Hepatic stellate cell (primary cell): ENCODE measurements at regions not wholly inside any gene's neighbourhood (a gene's known extent, or its start where the extent isn't known, plus 50 kb on each side); places are given as distances from the start of the nearest gene placed in this dataset.

ENCODE experiments used
- DNase-seq: peaks from one replicate; pipeline ENCODE4 v3.0.0; 2011; ENCODE audit warnings: low spot score

GRCh38 chr4:31272331-31273061 lies 552.3 kb downstream of the PCDH7 start:
- DNase-seq: no peak

DNA sequence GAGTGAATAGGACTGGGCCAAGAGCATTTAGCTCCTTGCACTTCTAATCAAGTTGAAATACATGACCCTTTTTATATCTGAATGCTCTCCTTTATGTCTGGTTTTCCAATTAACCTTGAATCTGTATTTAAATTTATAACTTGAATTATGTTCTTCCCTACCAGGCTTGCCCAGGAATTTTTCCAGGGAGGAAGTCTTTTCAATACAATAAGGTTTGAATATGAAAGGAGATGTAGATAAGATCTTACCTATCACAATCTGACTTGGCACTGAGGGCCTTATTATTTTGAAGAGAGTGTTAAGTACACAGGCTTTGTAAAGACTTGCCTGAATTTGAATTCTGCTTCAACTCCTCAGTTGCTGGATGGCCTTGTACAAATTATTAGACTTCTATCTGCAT lies 555.7 kb downstream of the PCDH7 start:
- DNase-seq: no peak

DNA sequence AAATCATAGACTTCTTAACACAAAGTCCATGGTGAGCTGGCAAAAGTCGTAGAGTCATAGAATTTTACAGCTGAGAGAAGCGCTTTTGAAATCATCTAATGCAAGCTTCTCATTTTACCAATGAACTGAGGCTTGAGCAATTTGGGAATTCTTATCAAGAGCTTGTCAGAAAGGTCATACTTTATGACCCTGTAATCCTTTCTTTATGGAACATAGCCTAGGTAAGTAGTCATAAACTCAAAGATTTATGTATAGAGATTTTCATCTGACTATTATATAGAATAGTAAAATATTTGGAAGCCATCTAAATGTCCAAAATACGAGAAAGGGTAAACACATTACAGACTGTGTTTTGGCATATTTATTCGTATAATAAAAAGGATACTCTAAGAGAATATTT lies 563.5 kb downstream of the PCDH7 start:
- no peak for DNase-seq

DNA sequence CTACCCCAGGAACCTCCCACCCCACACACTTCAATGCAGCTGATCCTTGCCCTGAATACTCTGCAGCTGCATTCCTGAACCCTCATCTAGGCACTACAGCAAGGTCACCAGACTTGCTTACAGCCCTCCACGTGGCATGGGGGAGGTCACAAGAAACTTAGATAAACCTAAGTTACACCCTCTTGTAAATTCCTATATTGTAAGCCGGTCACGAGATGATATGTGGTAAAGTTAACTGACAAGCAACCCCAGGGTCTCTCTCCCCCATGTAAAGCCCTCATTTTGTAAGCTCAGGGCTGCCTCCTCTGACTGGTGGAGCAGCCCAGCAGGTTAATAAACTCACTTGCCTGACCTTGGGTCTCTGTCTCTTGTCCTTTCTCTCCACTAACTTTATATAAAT lies 570.7 kb downstream of the PCDH7 start:
- no peak for DNase-seq

DNA sequence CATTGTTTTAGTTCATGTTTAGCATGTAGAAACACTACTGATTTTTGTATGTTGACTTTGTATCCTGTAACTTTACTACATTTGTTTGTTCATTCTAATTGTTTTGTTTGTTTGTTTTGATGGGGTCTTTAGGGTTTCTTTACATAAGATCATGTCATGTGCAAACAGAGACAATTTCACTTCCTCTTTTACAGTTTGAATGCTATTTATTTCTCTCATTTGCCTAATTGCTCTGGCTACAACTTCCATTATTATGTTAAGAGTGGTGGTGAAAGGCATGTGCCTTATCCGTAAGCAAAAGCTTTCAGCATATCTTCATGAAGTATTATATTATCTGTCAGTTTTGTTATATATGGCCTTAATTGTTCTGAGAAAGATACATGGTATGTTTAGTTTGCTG lies 571.1 kb downstream of the PCDH7 start:
- no peak for DNase-seq

DNA sequence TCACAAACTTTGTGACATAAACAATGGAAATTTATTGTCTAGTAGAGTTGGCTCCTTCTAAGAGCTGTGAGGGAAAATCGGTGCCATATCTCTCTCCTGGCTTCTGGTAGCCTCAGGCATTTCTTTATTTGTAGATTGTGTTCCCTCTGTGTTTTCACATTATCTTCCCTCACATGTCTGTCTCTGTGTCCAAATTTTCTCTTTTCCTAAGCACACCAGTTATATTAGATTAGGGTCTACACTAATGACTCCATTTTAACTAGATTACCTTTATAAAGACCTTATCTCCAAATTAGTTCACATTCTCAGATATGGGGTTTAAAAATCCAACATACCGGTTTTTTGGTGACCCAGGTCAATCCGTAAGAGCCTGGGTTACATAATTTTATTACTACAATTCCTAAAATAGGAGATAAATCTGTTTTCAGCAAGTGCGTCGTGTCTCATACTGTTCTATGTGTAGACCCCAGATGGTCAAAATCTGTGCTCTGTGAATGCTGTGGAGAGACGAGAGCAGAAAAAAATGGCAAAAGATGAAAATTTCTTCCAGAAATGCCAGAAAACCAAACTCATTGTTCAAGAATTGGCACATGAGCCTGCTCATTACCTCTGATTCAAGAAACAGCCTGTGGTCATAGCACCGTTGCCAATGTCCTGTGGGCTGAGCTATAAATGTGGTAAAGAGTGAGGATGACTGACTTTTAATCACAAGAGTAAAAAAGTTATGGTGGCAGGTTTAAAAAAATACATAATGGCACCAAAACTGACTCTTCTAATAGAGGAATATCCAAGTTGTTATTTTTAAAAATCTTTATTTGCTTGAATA lies 574.7 kb downstream of the PCDH7 start:
- DNase-seq: no peak

DNA sequence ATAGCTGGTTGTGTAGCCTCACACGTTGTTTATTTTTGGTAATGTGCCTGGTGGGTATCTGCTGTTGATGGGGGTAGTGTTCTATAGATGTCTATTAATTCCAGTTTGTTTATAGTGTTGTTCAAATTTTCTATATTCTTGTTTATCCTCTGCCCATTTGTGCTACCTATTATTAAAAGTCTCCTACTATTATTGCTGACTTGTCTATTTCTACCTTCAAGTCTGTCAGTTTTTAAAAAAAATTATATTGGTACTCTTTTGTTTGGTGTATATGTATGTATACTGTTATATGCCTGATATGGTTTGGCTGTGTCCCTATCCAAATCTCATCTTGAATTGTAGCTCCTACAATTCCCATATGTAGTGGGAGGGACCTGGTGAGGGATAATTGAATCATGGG lies 578.6 kb downstream of the PCDH7 start:
- no peak for DNase-seq

DNA sequence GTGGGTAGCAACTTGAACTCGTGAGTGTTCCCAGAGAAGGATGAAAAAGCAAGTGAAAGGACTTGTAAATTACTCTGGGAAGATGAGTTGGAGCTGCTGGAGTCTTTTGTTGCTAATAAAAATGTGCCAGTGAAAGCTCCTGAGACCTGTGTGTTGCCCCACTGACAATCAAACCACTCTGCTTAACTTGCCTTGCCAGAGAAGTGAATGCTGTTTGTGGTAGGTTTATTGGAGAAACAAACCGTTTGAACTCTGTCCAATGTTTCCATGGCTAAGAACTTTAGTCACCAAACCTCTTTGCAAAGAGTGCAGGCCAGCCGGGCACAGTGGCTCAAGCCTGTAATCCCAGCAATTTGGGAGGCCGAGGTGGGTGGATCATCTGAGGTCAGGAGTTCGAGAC lies 586.9 kb downstream of the PCDH7 start:
- no peak for DNase-seq

GRCh38 chr4:31324814-31325213 lies 604.6 kb downstream of the PCDH7 start:
- no peak for DNase-seq

DNA sequence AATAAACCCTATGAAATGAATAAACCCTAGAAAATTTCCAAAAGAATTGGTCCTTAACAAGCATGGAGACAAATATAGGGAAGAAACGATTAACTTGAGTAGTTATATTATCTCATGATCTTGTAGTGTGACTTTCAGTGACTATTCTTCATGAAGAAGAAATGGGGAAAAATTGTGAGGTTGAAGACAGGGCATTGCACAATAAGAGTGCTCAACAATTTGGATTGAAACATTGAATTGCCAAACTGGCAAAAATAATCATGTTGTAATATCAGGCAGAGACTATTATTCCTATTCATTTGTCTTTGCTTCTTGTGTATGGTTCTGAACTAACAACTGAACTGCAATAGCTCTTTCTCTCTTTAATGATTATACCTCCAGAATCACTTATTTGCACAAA lies 605.1 kb downstream of the PCDH7 start:
- no peak for DNase-seq

DNA sequence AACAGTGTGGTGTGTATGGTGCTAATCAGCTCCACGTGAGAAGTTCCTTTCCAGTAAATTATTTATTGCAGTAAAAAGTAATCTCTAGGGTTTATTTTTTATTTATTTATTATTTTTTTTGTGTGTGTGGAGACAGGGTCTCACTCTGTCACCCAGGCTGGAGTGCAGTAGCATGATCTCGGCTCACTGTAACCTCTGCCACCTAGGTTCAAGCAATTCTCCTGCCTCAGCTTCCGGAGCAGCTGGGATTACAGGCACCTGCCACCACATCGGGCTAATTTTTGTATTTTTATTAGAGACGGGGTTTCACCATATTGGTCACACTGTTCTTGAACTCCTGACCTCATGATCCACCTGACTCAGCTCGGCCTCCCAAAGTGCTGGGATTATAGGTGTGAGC lies 606.9 kb downstream of the PCDH7 start:
- no peak for DNase-seq

GRCh38 chr4:31328932-31329331 lies 608.8 kb downstream of the PCDH7 start:
- no peak for DNase-seq

GRCh38 chr4:31334086-31334910 lies 614.1 kb downstream of the PCDH7 start:
- DNase-seq: no peak

- DNase-seq: no peak
These were observed 617.8 kb downstream of the PCDH7 start for GRCh38 chr4:31338000-31338399.

DNA sequence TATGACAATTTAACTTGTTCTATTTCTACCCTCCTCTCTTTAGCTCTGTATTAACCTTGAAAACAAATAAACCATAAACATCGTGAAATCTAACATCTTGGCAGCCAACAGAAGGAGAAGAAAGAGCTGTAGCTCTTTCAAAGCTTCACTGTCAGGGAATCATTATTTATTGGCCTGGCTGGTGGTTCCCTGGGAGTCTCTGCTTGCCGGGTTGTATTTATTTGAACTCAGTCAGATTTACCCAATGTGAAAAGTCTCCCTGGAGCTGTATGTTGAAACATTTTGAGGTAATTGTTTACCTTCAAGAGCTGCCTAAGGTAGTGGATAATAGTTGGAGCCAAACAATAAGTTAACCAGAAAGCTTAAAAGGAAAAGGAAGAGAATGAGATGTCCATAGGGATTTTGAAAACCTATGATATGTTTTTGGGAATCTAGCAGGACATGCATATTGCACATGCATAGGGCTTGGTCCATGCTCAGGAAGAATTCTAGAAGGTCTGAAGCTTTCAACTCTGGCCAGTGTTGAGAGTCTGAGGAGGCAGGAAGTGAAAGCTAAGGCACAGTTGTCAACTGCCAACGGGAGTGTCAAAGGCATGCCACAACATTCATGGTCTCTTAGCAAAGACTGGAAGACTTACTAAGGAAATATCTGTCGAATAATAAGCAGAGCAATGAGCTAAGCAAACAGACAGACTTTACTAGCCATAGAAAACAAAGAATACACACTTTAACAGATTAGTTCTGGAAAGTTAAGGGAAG lies 621.6 kb downstream of the PCDH7 start:
- DNase-seq: no peak

GRCh38 chr4:31343061-31343460 lies 622.9 kb downstream of the PCDH7 start:
- no peak for DNase-seq

DNA sequence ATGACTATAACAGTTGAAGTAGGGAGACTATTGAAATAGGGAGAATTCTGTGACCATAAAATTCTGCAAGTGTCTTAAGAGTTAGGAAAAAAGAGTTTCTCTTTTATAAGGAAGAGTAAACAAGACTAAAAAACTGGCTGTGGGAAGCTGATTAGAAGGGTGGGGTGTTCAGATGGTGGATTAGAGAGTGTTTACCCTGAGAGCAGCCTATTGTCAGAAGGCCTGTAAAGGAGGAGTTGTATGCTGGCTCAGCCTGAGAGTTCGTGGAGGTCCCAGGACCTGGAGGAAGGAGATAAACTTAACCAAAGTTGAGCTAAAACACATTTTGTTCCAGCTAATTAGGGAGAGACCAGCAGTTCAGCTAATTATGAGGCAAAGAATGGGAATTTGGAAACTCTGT lies 629.7 kb downstream of the PCDH7 start:
- no peak for DNase-seq

- DNase-seq: no peak
These were observed 631.5 kb downstream of the PCDH7 start for GRCh38 chr4:31351695-31352094.

GRCh38 chr4:31356839-31357238 lies 636.7 kb downstream of the PCDH7 start:
- no peak for DNase-seq

DNA sequence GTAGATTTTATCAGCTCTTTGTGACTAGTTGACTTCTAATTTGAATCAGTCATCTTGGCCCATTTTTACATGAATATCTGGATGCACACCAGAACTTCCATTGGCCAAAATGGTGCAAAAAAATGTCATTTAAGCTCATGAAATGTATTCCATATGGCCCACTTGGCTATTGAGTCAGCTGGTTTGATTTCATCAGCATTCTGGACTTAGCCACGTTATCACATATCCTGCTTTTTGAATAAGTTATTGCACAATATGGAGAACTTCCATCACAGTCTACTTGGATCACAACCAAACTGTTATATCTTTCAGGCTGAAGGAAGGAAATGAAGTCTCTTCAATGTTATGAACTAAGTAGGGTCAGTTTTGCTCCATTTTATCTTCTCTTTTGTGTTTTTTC lies 640.6 kb downstream of the PCDH7 start:
- DNase-seq: no peak

GRCh38 chr4:31362756-31363155 lies 642.6 kb downstream of the PCDH7 start:
- DNase-seq: no peak
